ENCODE measurements at regions not wholly inside any gene's neighbourhood (a gene's known extent, or its start where the extent isn't known, plus 50 kb on each side); places are given as distances from the start of the nearest gene placed in this dataset.

DNA sequence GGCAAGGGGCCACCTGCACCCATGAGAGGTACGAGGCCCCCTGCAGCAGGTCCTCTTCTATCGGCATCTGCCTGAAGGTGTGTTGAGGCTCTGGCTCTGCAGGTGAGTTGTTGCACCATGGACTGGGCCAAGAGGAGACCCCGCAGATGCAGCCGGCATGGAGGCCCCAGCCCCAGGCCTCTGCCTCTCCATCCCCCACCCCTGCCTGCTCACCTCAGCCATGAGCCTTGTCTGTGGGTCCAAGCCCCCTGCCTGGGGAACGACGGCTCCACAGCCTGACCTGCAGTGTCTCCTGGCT lies 1386.2 kb downstream of the BRD1 start:
- Histone ChIP-seq H3K36me3 (ENCODE audit: control insufficient read depth in 1 of 2, insufficient read depth in 2 of 2, low read length in 2 of 2) (no peaks in the 10 kb centered on the region), H3K27me3 (ENCODE audit: insufficient read depth, low read length) (no peaks in the 10 kb centered on the region), H3K4me2 (ENCODE audit: low read length) (no peak overlapping the region), H3K4me3 (replicated peaks in 1 of 2; ENCODE audit: low read depth in 1 of 2, low read length in 2 of 2) (no peak overlapping the region), H3K9me3 (ENCODE audit: control insufficient read depth in 1 of 2, insufficient read depth in 1 of 2, low read depth in 1 of 2, low read length in 2 of 2) (no peaks in the 10 kb centered on the region), H3K9me2 (ENCODE audit: insufficient read depth) (no peaks in the 10 kb centered on the region), H3K79me2 (ENCODE audit: insufficient read depth, low read length) (no peaks in the 10 kb centered on the region), H3K4me1 (ENCODE audit: control insufficient read depth in 1 of 2, insufficient read depth in 2 of 2, low read length in 2 of 2) (peaks cover 0 to 7% of the 10 kb centered on the region in 2 experiments; a peak in 1 of 4 replicates), H2AFZ (ENCODE audit: low read depth, low read length, poor library complexity, severe bottlenecking) (no peak overlapping the region), H3K27ac (ENCODE audit: low read depth, low read length) (no peak overlapping the region), H4K20me1 (ENCODE audit: insufficient read depth) (no peaks in the 10 kb centered on the region), H3K9ac (ENCODE audit: low read length) (no peak overlapping the region)
- BruUV-seq (replicated peaks): no TSS peak
- intact Hi-C loops (cut with micrococcal nuclease): no loop called here
- POLR2A ChIA-PET: no interaction called here
- RAD21 ChIA-PET (ENCODE audit: low non-redundant PET in 1 of 2, low total read pairs in 2 of 2, uncharacterized antibody in 2 of 2, unreplicated experiment in 2 of 2): no interaction called here
- TF ChIP-seq, protein P1, sequence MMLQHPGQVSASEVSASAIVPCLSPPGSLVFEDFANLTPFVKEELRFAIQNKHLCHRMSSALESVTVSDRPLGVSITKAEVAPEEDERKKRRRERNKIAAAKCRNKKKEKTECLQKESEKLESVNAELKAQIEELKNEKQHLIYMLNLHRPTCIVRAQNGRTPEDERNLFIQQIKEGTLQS (IDR thresholded peaks at IDR 0.05): no peak
- TF ChIP-seq TCF7L2 (IDR thresholded peaks at IDR 0.05; ENCODE audit: borderline replicate concordance, extremely low read depth, insufficient read depth, insufficient read length) (no peak), SIN3A (IDR thresholded peaks at IDR 0.05; ENCODE audit: low read depth) (no peak), EGR1 (IDR thresholded peaks at IDR 0.05; ENCODE audit: low read depth) (no peak), CBX3 (IDR thresholded peaks at IDR 0.05; ENCODE audit: low read depth) (no peak), EZH2 (IDR thresholded peaks at IDR 0.05) (no peak), POLR2AphosphoS5 (IDR thresholded peaks at IDR 0.05; ENCODE audit: low read depth, low read length) (no peak), RAD21 (IDR thresholded peaks at IDR 0.05; ENCODE audit: low read depth) (no peak), JUND (IDR thresholded peaks at IDR 0.05) (no peak), YY1 (IDR thresholded peaks at IDR 0.05; ENCODE audit: extremely low read depth, insufficient replicate concordance, low read depth, low read length) (no peak), POLR2A (IDR thresholded peaks at IDR 0.05; ENCODE audit: borderline replicate concordance, extremely low read depth, insufficient read depth, insufficient read length) (no peak), ELF1 (IDR thresholded peaks at IDR 0.05; ENCODE audit: borderline replicate concordance, low read depth) (no peak), FOSL1 (IDR thresholded peaks at IDR 0.05; ENCODE audit: low read depth) (no peak)
- TF ChIP-seq, protein P2, sequence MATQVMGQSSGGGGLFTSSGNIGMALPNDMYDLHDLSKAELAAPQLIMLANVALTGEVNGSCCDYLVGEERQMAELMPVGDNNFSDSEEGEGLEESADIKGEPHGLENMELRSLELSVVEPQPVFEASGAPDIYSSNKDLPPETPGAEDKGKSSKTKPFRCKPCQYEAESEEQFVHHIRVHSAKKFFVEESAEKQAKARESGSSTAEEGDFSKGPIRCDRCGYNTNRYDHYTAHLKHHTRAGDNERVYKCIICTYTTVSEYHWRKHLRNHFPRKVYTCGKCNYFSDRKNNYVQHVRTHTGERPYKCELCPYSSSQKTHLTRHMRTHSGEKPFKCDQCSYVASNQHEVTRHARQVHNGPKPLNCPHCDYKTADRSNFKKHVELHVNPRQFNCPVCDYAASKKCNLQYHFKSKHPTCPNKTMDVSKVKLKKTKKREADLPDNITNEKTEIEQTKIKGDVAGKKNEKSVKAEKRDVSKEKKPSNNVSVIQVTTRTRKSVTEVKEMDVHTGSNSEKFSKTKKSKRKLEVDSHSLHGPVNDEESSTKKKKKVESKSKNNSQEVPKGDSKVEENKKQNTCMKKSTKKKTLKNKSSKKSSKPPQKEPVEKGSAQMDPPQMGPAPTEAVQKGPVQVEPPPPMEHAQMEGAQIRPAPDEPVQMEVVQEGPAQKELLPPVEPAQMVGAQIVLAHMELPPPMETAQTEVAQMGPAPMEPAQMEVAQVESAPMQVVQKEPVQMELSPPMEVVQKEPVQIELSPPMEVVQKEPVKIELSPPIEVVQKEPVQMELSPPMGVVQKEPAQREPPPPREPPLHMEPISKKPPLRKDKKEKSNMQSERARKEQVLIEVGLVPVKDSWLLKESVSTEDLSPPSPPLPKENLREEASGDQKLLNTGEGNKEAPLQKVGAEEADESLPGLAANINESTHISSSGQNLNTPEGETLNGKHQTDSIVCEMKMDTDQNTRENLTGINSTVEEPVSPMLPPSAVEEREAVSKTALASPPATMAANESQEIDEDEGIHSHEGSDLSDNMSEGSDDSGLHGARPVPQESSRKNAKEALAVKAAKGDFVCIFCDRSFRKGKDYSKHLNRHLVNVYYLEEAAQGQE (IDR thresholded peaks at IDR 0.05; ENCODE audit: low read depth): no peak
- TF ChIP-seq, protein P3, sequence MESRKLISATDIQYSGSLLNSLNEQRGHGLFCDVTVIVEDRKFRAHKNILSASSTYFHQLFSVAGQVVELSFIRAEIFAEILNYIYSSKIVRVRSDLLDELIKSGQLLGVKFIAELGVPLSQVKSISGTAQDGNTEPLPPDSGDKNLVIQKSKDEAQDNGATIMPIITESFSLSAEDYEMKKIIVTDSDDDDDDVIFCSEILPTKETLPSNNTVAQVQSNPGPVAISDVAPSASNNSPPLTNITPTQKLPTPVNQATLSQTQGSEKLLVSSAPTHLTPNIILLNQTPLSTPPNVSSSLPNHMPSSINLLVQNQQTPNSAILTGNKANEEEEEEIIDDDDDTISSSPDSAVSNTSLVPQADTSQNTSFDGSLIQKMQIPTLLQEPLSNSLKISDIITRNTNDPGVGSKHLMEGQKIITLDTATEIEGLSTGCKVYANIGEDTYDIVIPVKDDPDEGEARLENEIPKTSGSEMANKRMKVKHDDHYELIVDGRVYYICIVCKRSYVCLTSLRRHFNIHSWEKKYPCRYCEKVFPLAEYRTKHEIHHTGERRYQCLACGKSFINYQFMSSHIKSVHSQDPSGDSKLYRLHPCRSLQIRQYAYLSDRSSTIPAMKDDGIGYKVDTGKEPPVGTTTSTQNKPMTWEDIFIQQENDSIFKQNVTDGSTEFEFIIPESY (IDR thresholded peaks at IDR 0.05; ENCODE audit: extremely low read depth, insufficient replicate concordance, low read length): no peak
- TF ChIP-seq, protein P4, sequence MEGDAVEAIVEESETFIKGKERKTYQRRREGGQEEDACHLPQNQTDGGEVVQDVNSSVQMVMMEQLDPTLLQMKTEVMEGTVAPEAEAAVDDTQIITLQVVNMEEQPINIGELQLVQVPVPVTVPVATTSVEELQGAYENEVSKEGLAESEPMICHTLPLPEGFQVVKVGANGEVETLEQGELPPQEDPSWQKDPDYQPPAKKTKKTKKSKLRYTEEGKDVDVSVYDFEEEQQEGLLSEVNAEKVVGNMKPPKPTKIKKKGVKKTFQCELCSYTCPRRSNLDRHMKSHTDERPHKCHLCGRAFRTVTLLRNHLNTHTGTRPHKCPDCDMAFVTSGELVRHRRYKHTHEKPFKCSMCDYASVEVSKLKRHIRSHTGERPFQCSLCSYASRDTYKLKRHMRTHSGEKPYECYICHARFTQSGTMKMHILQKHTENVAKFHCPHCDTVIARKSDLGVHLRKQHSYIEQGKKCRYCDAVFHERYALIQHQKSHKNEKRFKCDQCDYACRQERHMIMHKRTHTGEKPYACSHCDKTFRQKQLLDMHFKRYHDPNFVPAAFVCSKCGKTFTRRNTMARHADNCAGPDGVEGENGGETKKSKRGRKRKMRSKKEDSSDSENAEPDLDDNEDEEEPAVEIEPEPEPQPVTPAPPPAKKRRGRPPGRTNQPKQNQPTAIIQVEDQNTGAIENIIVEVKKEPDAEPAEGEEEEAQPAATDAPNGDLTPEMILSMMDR (IDR thresholded peaks at IDR 0.05 in 2 of 3, conservative IDR thresholded peaks at IDR 0.05 in 1 of 3; ENCODE audit: borderline replicate concordance in 1 of 3, insufficient read depth in 1 of 3, low read depth in 2 of 3, low read length in 2 of 3): no peak
- TF ChIP-seq, protein P5, sequence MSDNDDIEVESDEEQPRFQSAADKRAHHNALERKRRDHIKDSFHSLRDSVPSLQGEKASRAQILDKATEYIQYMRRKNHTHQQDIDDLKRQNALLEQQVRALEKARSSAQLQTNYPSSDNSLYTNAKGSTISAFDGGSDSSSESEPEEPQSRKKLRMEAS (IDR thresholded peaks at IDR 0.05): no peak
- ATAC-seq (no peak), DNase-seq (ENCODE audit: low read depth, low spot score) (no peak)
- CTCF ChIA-PET: no interaction called here
